ENCODE measurements at regions not wholly inside any gene's neighbourhood (a gene's known extent, or its start where the extent isn't known, plus 50 kb on each side); places are given as distances from the start of the nearest gene placed in this dataset.

- intact Hi-C loops (cut with micrococcal nuclease), result no loop called here
- no CpG with 5 or more reads among the region's 4 CpGs for WGBS (ENCODE audit: insufficient coverage)
Observed at GRCh38 chr7:138342990-138343389, 117.1 kb upstream of the TRIM24 start.

GRCh38 chr7:138345567-138345966 lies 114.5 kb upstream of the TRIM24 start:
- H3K27ac Mint-ChIP-seq, result no peak overlapping the region
- no peaks in the 10 kb centered on the region for H3K4me1 ChIP-seq (ENCODE audit: control insufficient read depth in 1 of 2, insufficient read depth in 2 of 2, low read length in 2 of 2)
- no peak for TF ChIP-seq CTCF (IDR thresholded peaks at IDR 0.05)

More at GRCh38 chr7:138342990-138343389, 117.1 kb upstream of the TRIM24 start:
- H2AFZ ChIP-seq (ENCODE audit: insufficient read depth, low read depth, low read length, poor library complexity, severe bottlenecking), result no peak overlapping the region
- H3K4me2 ChIP-seq (replicated peaks; ENCODE audit: extremely low read depth, low read length, poor library complexity, severe bottlenecking), result no peak overlapping the region
- H3K27me3 ChIP-seq (ENCODE audit: control insufficient read depth in 2 of 2, insufficient read depth in 2 of 2, low read length in 2 of 2), result no peaks in the 10 kb centered on the region
- no peaks in the 10 kb centered on the region for H3K4me1 Mint-ChIP-seq
- peaks cover 49 to 59% of the 10 kb centered on the region in 2 donors for H3K9me3 ChIP-seq (replicated peaks in 1 of 2; ENCODE audit: control insufficient read depth in 1 of 2, insufficient read depth in 1 of 2, low read length in 2 of 2)
- no peaks in the 10 kb centered on the region for H3K79me2 ChIP-seq (ENCODE audit: insufficient read depth, low read length)
- H3K27ac ChIP-seq (ENCODE audit: low read depth in 1 of 2, low read length in 2 of 2), result no peak overlapping the region
- TF ChIP-seq CTCF (IDR thresholded peaks at IDR 0.05), result no peak
- H3K9me3 Mint-ChIP-seq, result peaks cover 29 to 77% (median 60%) of the 10 kb centered on the region in 7 donors
- H3K27ac Mint-ChIP-seq, result no peak overlapping the region
- DNase-seq, result no peak
- H3K27me3 Mint-ChIP-seq (ENCODE audit: low read depth in 3 of 3), result peaks cover 0 to 3% (median 2%) of the 10 kb centered on the region in 3 donors
- no peaks in the 10 kb centered on the region for H4K20me1 ChIP-seq (ENCODE audit: insufficient read depth, low read length)
- H3K4me3 Mint-ChIP-seq, result no peak overlapping the region
- no peaks in the 10 kb centered on the region for H3K4me1 ChIP-seq (ENCODE audit: control insufficient read depth in 1 of 2, insufficient read depth in 2 of 2, low read length in 2 of 2)
- H3K36me3 Mint-ChIP-seq, result no peaks in the 10 kb centered on the region
- no peak overlapping the region for H3K9ac ChIP-seq (ENCODE audit: insufficient read depth, low read length, poor library complexity, severe bottlenecking)
- H3K4me3 ChIP-seq (replicated peaks in 1 of 3; ENCODE audit: low read depth in 2 of 3, low read length in 3 of 3), result no peak overlapping the region
- no peaks in the 10 kb centered on the region for H3K36me3 ChIP-seq (replicated peaks in 1 of 2; ENCODE audit: control insufficient read depth in 1 of 2, insufficient read depth in 2 of 2, low read length in 2 of 2)

More at GRCh38 chr7:138345567-138345966, 114.5 kb upstream of the TRIM24 start:
- Mint-ChIP-seq H3K4me1 (no peaks in the 10 kb centered on the region), H3K27me3 (ENCODE audit: low read depth in 3 of 3) (peaks cover 0 to 2% (median 0%) of the 10 kb centered on the region in 3 donors), H3K36me3 (no peaks in the 10 kb centered on the region), H3K4me3 (no peak overlapping the region), H3K9me3 (peaks cover 27 to 78% (median 52%) of the 10 kb centered on the region in 7 donors)
- no peak overlapping the region for H2AFZ ChIP-seq (ENCODE audit: insufficient read depth, low read depth, low read length, poor library complexity, severe bottlenecking)
- intact Hi-C loops (cut with micrococcal nuclease), result no loop called here
- H3K36me3 ChIP-seq (replicated peaks in 1 of 2; ENCODE audit: control insufficient read depth in 1 of 2, insufficient read depth in 2 of 2, low read length in 2 of 2), result no peaks in the 10 kb centered on the region
- peaks cover 45 to 47% of the 10 kb centered on the region in 2 donors for H3K9me3 ChIP-seq (replicated peaks in 1 of 2; ENCODE audit: control insufficient read depth in 1 of 2, insufficient read depth in 1 of 2, low read length in 2 of 2)
- DNase-seq, result no peak
- no peak overlapping the region for H3K4me3 ChIP-seq (replicated peaks in 1 of 3; ENCODE audit: low read depth in 2 of 3, low read length in 3 of 3)
- H3K9ac ChIP-seq (ENCODE audit: insufficient read depth, low read length, poor library complexity, severe bottlenecking), result no peak overlapping the region
- no peaks in the 10 kb centered on the region for H3K27me3 ChIP-seq (ENCODE audit: control insufficient read depth in 2 of 2, insufficient read depth in 2 of 2, low read length in 2 of 2)
- H3K27ac ChIP-seq (ENCODE audit: low read depth in 1 of 2, low read length in 2 of 2), result no peak overlapping the region
- WGBS (ENCODE audit: insufficient coverage), result 95% methylated on average over 2 of the region's 3 CpGs
- no peak overlapping the region for H3K4me2 ChIP-seq (replicated peaks; ENCODE audit: extremely low read depth, low read length, poor library complexity, severe bottlenecking)
- H3K79me2 ChIP-seq (ENCODE audit: insufficient read depth, low read length), result no peaks in the 10 kb centered on the region
- no peaks in the 10 kb centered on the region for H4K20me1 ChIP-seq (ENCODE audit: insufficient read depth, low read length)

Data from CD14-positive monocyte (primary cell).